ENCODE measurements at regions not wholly inside any gene's neighbourhood (a gene's known extent, or its start where the extent isn't known, plus 50 kb on each side); places are given as distances from the start of the nearest gene placed in this dataset.

- H3K9ac ChIP-seq (ENCODE audit: control insufficient read depth, insufficient read depth, low read length) = no peak overlapping the region
- DNase-seq (ENCODE audit: low read depth, low spot score) (no peak), FAIRE-seq (no peak), ATAC-seq (no peak)
- intact Hi-C loops (cut with micrococcal nuclease; ENCODE audit: unreplicated experiment) = no loop called here
- 0% methylated on average over 1 of the region's 1 CpG for WGBS (ENCODE audit: insufficient coverage, insufficient replicate concordance, low lambda C conversion rate, missing lambda C conversion rate)
- H3K27me3 ChIP-seq (replicated peaks in 1 of 2; ENCODE audit: control insufficient read depth in 2 of 2, insufficient read depth in 2 of 2, low read length in 1 of 2) = no peaks in the 10 kb centered on the region
- no peak overlapping the region for H3K4me3 ChIP-seq
- TF ChIP-seq NR2F1 (conservative IDR thresholded peaks at IDR 0.05) = 0 out of 2 replicates have a peak, but pooled peaks have one; percentile 31
- TF ChIP-seq NR2C1 (IDR thresholded peaks at IDR 0.05) = 0 out of 2 replicates have a peak, but pooled peaks have one; percentile 8
- TF ChIP-seq HCFC1 (IDR thresholded peaks at IDR 0.05; ENCODE audit: low read length) = no peak
- BruUV-seq (replicated peaks) = no TSS peak
- H2AFZ ChIP-seq (ENCODE audit: control insufficient read depth, low read depth, low read length) = no peak overlapping the region
- ChIA-PET CTCF (no interaction called here), RAD21 (ENCODE audit: unreplicated experiment) (no interaction called here), SMC1A (ENCODE audit: uncharacterized antibody, unreplicated experiment) (no interaction called here), POLR2A (no interaction called here)
- H3K27ac ChIP-seq (ENCODE audit: control insufficient read depth, insufficient read depth) = no peak overlapping the region
- H3K9me3 ChIP-seq (replicated peaks; ENCODE audit: control insufficient read depth, insufficient read depth, low read length) = no peaks in the 10 kb centered on the region
- in situ Hi-C loops (cut with MboI) = no loop called here
- no peaks in the 10 kb centered on the region for H3K4me1 ChIP-seq (ENCODE audit: control insufficient read depth, insufficient read depth, low read length)
- H3K4me2 ChIP-seq (ENCODE audit: control insufficient read depth, insufficient read depth) = no peak overlapping the region
- no peaks in the 10 kb centered on the region for H3K79me2 ChIP-seq (ENCODE audit: control insufficient read depth, insufficient read depth, low read length)
- H4K20me1 ChIP-seq (ENCODE audit: control insufficient read depth, insufficient read depth) = no peaks in the 10 kb centered on the region
- H3K36me3 ChIP-seq (ENCODE audit: control insufficient read depth in 2 of 2, insufficient read depth in 2 of 2, low read length in 1 of 2) = no peaks in the 10 kb centered on the region
Measured at GRCh38 chr2:34474646-34475045, 875.5 kb upstream of the FAM98A start.

GRCh38 chr2:34447097-34447496, 848.0 kb upstream of the FAM98A start:
- SMC1A ChIA-PET (ENCODE audit: uncharacterized antibody, unreplicated experiment) = no interaction called here
- in situ Hi-C loops (cut with MboI) (no loop called here), intact Hi-C loops (cut with micrococcal nuclease; ENCODE audit: unreplicated experiment) (no loop called here)
- Histone ChIP-seq H3K36me3 (ENCODE audit: control insufficient read depth in 2 of 2, insufficient read depth in 2 of 2, low read length in 1 of 2) (no peaks in the 10 kb centered on the region), H3K4me3 (no peak overlapping the region), H4K20me1 (ENCODE audit: control insufficient read depth, insufficient read depth) (no peaks in the 10 kb centered on the region), H3K79me2 (ENCODE audit: control insufficient read depth, insufficient read depth, low read length) (no peaks in the 10 kb centered on the region), H3K27me3 (replicated peaks in 1 of 2; ENCODE audit: control insufficient read depth in 2 of 2, insufficient read depth in 2 of 2, low read length in 1 of 2) (no peaks in the 10 kb centered on the region), H3K4me2 (ENCODE audit: control insufficient read depth, insufficient read depth) (no peak overlapping the region), H3K9me3 (replicated peaks; ENCODE audit: control insufficient read depth, insufficient read depth, low read length) (no peaks in the 10 kb centered on the region), H3K9ac (ENCODE audit: control insufficient read depth, insufficient read depth, low read length) (no peak overlapping the region), H3K4me1 (ENCODE audit: control insufficient read depth, insufficient read depth, low read length) (no peaks in the 10 kb centered on the region), H2AFZ (ENCODE audit: control insufficient read depth, low read depth, low read length) (no peak overlapping the region), H3K27ac (ENCODE audit: control insufficient read depth, insufficient read depth) (no peak overlapping the region)
- CTCF ChIA-PET = interaction anchor here (0.6 kb wide), 1 partner anchor 868 kb away, joined by 3 read pairs; no protein-coding TSS in a partner anchor
- POLR2A ChIA-PET = no interaction called here
- no TSS peak for BruUV-seq (replicated peaks)
- TF ChIP-seq E2F4 (IDR thresholded peaks at IDR 0.05; ENCODE audit: low read depth, low read length) (no peak), EGR1 (IDR thresholded peaks at IDR 0.05; ENCODE audit: borderline replicate concordance in 1 of 2, low read depth in 2 of 2, low read length in 2 of 2) (no peak), LARP7 (IDR thresholded peaks at IDR 0.05) (no peak), CREB1 (IDR thresholded peaks at IDR 0.05; ENCODE audit: low read depth) (no peak)
- RAD21 ChIA-PET (ENCODE audit: unreplicated experiment) = no interaction called here
- no peak for FAIRE-seq
- ATAC-seq = no peak
- DNase-seq (ENCODE audit: low read depth, low spot score) = no peak

Data from GM12878 (cell line).